Fibroblast of lung (primary cell): ENCODE measurements at regions not wholly inside any gene's neighbourhood (a gene's known extent, or its start where the extent isn't known, plus 50 kb on each side); places are given as distances from the start of the nearest gene placed in this dataset.

Source experiments
- EZH2 ChIP-seq: IDR thresholded peaks from 2 replicates; pipeline ENCODE4 v1.5.1; 2012; ENCODE audit warnings: low read length, control low read depth, mild to moderate bottlenecking; ENCODE audit errors: missing control alignments
- TF ChIP-seq, protein P1 (sequence below), 2 donors: IDR thresholded peaks in 1 of 2; conservative IDR thresholded peaks in 1 of 2; 1 replicate in 1 of 2; 2 replicates in 1 of 2; pipeline ENCODE4 v1.5.1; 2011 to 2012; ENCODE audit warnings: low read length in 2 of 2, control low read depth in 1 of 2, inconsistent platforms in 1 of 2, low read depth in 1 of 2, mild to moderate bottlenecking in 1 of 2

DNA sequence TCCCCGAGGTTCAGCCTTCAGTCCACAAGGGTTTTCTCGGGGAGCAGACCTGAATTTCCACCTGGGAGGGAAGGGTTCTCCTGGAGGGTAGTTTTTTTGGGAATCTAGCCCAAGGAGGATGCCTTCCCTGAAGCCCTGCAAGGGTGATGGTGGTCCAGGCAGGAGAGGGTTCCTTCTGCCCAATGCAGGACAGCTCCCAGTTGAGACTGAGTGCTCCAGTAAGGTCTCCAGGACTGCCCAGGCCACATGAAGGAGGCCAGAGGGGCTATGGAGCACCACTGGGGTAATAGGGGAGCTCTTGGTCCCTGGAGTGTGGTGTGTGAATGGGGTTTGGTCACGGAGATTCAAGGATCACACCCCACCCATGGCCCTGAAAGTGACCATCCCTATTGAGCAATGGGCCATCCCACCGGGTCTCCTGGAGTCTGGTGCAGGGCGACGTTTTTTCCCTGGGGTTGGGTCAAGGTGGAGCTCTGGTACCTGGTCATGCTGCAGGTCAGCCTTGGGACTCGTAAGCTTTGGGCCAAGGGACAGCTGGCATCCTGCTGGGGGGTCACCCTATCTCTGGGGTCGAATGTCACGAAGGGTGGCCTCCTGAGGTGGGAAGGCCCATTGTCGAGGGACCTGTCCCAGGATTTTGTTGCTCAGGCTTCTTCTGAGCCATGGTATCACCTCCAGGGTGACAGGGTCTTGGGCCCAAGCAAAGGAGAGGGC lies 196.5 kb downstream of the UBE3A start:
- TF ChIP-seq EZH2: no peak
- TF ChIP-seq, protein P1, sequence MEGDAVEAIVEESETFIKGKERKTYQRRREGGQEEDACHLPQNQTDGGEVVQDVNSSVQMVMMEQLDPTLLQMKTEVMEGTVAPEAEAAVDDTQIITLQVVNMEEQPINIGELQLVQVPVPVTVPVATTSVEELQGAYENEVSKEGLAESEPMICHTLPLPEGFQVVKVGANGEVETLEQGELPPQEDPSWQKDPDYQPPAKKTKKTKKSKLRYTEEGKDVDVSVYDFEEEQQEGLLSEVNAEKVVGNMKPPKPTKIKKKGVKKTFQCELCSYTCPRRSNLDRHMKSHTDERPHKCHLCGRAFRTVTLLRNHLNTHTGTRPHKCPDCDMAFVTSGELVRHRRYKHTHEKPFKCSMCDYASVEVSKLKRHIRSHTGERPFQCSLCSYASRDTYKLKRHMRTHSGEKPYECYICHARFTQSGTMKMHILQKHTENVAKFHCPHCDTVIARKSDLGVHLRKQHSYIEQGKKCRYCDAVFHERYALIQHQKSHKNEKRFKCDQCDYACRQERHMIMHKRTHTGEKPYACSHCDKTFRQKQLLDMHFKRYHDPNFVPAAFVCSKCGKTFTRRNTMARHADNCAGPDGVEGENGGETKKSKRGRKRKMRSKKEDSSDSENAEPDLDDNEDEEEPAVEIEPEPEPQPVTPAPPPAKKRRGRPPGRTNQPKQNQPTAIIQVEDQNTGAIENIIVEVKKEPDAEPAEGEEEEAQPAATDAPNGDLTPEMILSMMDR (conservative IDR thresholded peaks at IDR 0.05 in 1 of 2, IDR thresholded peaks at IDR 0.05 in 1 of 2; ENCODE audit: low read depth in 1 of 2, low read length in 2 of 2): no peak
